ENCODE measurements at regions not wholly inside any gene's neighbourhood (a gene's known extent, or its start where the extent isn't known, plus 50 kb on each side); places are given as distances from the start of the nearest gene placed in this dataset.

DNA sequence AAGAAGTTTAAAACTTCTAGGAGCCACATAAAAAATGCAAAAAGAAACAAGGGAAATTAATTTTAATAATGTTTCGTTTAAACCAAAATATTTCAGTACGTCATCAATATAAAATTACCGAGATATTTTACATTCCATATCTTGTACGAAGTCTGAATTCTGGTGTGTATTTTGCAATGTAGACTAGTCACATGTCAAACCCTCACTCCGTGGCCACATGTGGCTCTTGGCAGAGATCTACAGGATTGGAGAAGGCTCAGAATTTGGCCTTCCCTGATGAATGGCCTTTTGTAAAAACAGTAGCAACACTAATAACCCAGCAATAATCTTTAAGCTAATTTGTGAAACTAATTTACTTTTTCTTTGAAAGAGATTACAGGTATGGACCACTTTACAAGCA is 217.1 kb downstream of the PRL start:
- H3K4me1 Mint-ChIP-seq = no peaks in the 10 kb centered on the region
- H3K27me3 Mint-ChIP-seq = no peaks in the 10 kb centered on the region
- no peak overlapping the region for H3K27ac Mint-ChIP-seq
- Histone ChIP-seq H3K9me3 (ENCODE audit: control extremely low read depth in 1 of 3, control insufficient read depth in 2 of 3, insufficient read depth in 1 of 3, low read length in 2 of 3) (no peaks in the 10 kb centered on the region), H3K4me3 (ENCODE audit: control extremely low read depth in 1 of 5, extremely low read depth in 1 of 5, insufficient read depth in 1 of 5, low read depth in 2 of 5, low read length in 4 of 5) (no peak overlapping the region), H2AFZ (ENCODE audit: insufficient read depth, low read depth, low read length, poor library complexity, severe bottlenecking) (no peak overlapping the region), H3K36me3 (replicated peaks in 1 of 2; ENCODE audit: control extremely low read depth in 1 of 2, control insufficient read depth in 1 of 2, extremely low read depth in 1 of 2, insufficient read depth in 2 of 2, low read length in 1 of 2) (no peaks in the 10 kb centered on the region), H3K27ac (ENCODE audit: low read length in 2 of 2) (no peak overlapping the region), H3K27me3 (replicated peaks in 1 of 4; ENCODE audit: control extremely low read depth in 1 of 4, control insufficient read depth in 3 of 4, insufficient read depth in 4 of 4, low read length in 3 of 4) (no peaks in the 10 kb centered on the region), H3K9ac (ENCODE audit: low read length) (no peak overlapping the region), H4K20me1 (ENCODE audit: control insufficient read depth, insufficient read depth, low read length, poor library complexity, severe bottlenecking) (no peaks in the 10 kb centered on the region), H3K4me1 (ENCODE audit: control insufficient read depth in 2 of 2, insufficient read depth in 2 of 2, low read length in 2 of 2) (no peaks in the 10 kb centered on the region), H3K4me2 (replicated peaks; ENCODE audit: low read depth, low read length, poor library complexity, severe bottlenecking) (no peak overlapping the region), H3K79me2 (ENCODE audit: control insufficient read depth, insufficient read depth, low read length) (no peaks in the 10 kb centered on the region)
- CTCF ChIA-PET = no interaction called here
- ATAC-seq (ENCODE audit: low read depth) (no peak), DNase-seq (no peak)
- H3K4me3 Mint-ChIP-seq = no peak overlapping the region
- WGBS (ENCODE audit: insufficient coverage) = no CpG with 5 or more reads among the region's 5 CpGs
- POLR2A ChIA-PET = no interaction called here
- no peak for TF ChIP-seq EZH2 (IDR thresholded peaks at IDR 0.05; ENCODE audit: borderline replicate concordance, insufficient read depth, low read depth, low read length, poor library complexity, severe bottlenecking)
- TF ChIP-seq, protein P1, sequence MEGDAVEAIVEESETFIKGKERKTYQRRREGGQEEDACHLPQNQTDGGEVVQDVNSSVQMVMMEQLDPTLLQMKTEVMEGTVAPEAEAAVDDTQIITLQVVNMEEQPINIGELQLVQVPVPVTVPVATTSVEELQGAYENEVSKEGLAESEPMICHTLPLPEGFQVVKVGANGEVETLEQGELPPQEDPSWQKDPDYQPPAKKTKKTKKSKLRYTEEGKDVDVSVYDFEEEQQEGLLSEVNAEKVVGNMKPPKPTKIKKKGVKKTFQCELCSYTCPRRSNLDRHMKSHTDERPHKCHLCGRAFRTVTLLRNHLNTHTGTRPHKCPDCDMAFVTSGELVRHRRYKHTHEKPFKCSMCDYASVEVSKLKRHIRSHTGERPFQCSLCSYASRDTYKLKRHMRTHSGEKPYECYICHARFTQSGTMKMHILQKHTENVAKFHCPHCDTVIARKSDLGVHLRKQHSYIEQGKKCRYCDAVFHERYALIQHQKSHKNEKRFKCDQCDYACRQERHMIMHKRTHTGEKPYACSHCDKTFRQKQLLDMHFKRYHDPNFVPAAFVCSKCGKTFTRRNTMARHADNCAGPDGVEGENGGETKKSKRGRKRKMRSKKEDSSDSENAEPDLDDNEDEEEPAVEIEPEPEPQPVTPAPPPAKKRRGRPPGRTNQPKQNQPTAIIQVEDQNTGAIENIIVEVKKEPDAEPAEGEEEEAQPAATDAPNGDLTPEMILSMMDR (IDR thresholded peaks at IDR 0.05) = no peak
- intact Hi-C loops (cut with micrococcal nuclease) = no loop called here
- no peaks in the 10 kb centered on the region for H3K9me3 Mint-ChIP-seq (ENCODE audit: insufficient read depth)

DNA sequence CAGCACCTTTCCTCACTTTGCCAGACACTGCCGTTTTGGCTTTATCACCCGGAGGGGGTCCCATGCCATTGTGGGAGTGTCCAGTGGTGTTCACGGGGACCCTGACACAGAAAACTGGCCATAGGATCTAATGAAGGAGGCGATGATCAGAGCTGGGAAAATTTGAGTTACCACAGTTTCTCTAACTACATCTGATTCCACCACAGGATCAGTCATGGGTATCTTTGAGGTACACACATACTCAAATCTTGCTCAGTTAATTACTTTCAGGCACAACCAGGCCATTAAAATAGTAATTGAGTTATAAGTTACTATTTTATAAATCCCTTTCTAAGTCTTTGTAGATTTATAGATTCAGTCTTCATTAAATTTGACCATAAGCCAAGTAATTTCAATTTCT is 215.1 kb downstream of the PRL start:
- ChIA-PET POLR2A (no interaction called here), CTCF (no interaction called here)
- Mint-ChIP-seq H3K9me3 (ENCODE audit: insufficient read depth) (peaks cover 2% of the 10 kb centered on the region), H3K4me3 (no peak overlapping the region), H3K27ac (no peak overlapping the region), H3K27me3 (no peaks in the 10 kb centered on the region), H3K4me1 (no peaks in the 10 kb centered on the region)
- Histone ChIP-seq H3K4me2 (replicated peaks; ENCODE audit: low read depth, low read length, poor library complexity, severe bottlenecking) (no peak overlapping the region), H3K79me2 (ENCODE audit: control insufficient read depth, insufficient read depth, low read length) (no peaks in the 10 kb centered on the region), H3K27ac (ENCODE audit: low read length in 2 of 2) (no peak overlapping the region), H4K20me1 (ENCODE audit: control insufficient read depth, insufficient read depth, low read length, poor library complexity, severe bottlenecking) (no peaks in the 10 kb centered on the region), H3K9ac (ENCODE audit: low read length) (no peak overlapping the region), H3K36me3 (replicated peaks in 1 of 2; ENCODE audit: control extremely low read depth in 1 of 2, control insufficient read depth in 1 of 2, extremely low read depth in 1 of 2, insufficient read depth in 2 of 2, low read length in 1 of 2) (no peaks in the 10 kb centered on the region), H3K9me3 (ENCODE audit: control extremely low read depth in 1 of 3, control insufficient read depth in 2 of 3, insufficient read depth in 1 of 3, low read length in 2 of 3) (no peaks in the 10 kb centered on the region), H3K4me3 (ENCODE audit: control extremely low read depth in 1 of 5, extremely low read depth in 1 of 5, insufficient read depth in 1 of 5, low read depth in 2 of 5, low read length in 4 of 5) (no peak overlapping the region), H2AFZ (ENCODE audit: insufficient read depth, low read depth, low read length, poor library complexity, severe bottlenecking) (no peak overlapping the region), H3K4me1 (ENCODE audit: control insufficient read depth in 2 of 2, insufficient read depth in 2 of 2, low read length in 2 of 2) (no peaks in the 10 kb centered on the region), H3K27me3 (replicated peaks in 1 of 4; ENCODE audit: control extremely low read depth in 1 of 4, control insufficient read depth in 3 of 4, insufficient read depth in 4 of 4, low read length in 3 of 4) (no peaks in the 10 kb centered on the region)
- no peak for ATAC-seq (ENCODE audit: low read depth)
- no peak for TF ChIP-seq EZH2 (IDR thresholded peaks at IDR 0.05; ENCODE audit: borderline replicate concordance, insufficient read depth, low read depth, low read length, poor library complexity, severe bottlenecking)
- TF ChIP-seq, protein P1 (IDR thresholded peaks at IDR 0.05) = no peak
- intact Hi-C loops (cut with micrococcal nuclease) = no loop called here
- 90% methylated on average over 2 of the region's 4 CpGs for WGBS (ENCODE audit: insufficient coverage)
- DNase-seq = no peak

Data from B cell (primary cell).